ENCODE measurements at regions not wholly inside any gene's neighbourhood (a gene's known extent, or its start where the extent isn't known, plus 50 kb on each side); places are given as distances from the start of the nearest gene placed in this dataset.

- TF ChIP-seq YY1 (IDR thresholded peaks at IDR 0.05; ENCODE audit: insufficient read depth, insufficient read length), result no peak
- TF ChIP-seq ZNF274 (IDR thresholded peaks at IDR 0.05; ENCODE audit: low read depth, low read length), result no peak
Observed at GRCh38 chr3:150117076-150117475, 146.4 kb upstream of the PFN2 start.

All from NT2/D1 (cell line).